ENCODE measurements at regions not wholly inside any gene's neighbourhood (a gene's known extent, or its start where the extent isn't known, plus 50 kb on each side); places are given as distances from the start of the nearest gene placed in this dataset.
"Not testable (repeated sequence)": the region's sequence is repeated elsewhere in the genome, so short reads cannot be mapped to it uniquely, and the experiment has no call there.

DNA sequence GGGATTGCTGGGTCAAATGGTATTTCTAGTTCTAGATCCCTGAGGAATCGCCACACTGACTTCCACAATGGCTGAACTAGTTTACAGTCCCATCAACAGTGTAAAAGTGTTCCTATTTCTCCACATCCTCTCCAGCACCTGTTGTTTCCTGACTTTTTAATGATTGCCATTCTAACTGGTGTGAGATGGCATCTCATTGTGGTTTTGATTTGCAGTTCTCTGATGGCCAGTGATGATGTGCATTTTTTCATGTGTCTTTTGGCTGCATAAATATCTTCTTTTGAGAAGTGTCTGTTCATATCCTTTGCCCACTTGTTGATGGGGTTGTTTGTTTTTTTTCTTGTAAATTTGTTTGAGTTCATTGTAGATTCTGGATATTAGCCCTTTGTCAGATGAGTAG is 220.3 kb downstream of the NPR3 start:
- TF ChIP-seq, protein P1, sequence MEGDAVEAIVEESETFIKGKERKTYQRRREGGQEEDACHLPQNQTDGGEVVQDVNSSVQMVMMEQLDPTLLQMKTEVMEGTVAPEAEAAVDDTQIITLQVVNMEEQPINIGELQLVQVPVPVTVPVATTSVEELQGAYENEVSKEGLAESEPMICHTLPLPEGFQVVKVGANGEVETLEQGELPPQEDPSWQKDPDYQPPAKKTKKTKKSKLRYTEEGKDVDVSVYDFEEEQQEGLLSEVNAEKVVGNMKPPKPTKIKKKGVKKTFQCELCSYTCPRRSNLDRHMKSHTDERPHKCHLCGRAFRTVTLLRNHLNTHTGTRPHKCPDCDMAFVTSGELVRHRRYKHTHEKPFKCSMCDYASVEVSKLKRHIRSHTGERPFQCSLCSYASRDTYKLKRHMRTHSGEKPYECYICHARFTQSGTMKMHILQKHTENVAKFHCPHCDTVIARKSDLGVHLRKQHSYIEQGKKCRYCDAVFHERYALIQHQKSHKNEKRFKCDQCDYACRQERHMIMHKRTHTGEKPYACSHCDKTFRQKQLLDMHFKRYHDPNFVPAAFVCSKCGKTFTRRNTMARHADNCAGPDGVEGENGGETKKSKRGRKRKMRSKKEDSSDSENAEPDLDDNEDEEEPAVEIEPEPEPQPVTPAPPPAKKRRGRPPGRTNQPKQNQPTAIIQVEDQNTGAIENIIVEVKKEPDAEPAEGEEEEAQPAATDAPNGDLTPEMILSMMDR (IDR thresholded peaks at IDR 0.05; ENCODE audit: low read depth, low read length), result not testable (repeated sequence)
- TF ChIP-seq EZH2phosphoT487 (IDR thresholded peaks at IDR 0.05; ENCODE audit: low read depth), result not testable (repeated sequence)
